KMS-11 (cell line): ENCODE measurements at regions not wholly inside any gene's neighbourhood (a gene's known extent, or its start where the extent isn't known, plus 50 kb on each side); places are given as distances from the start of the nearest gene placed in this dataset.

ENCODE experiments used
- H2AFZ ChIP-seq: fragments of 200-600 bp; sonication (generic); 2 replicates; pipeline ENCODE4 v1.6.1; 2016; ENCODE audit warnings: antibody characterized with exemption, mixed run types, low read depth
- H3K27ac ChIP-seq: fragments of 200-600 bp; sonication (generic); 2 replicates; pipeline ENCODE4 v1.6.1; 2016; ENCODE audit warnings: mild to moderate bottlenecking, mixed run types
- H3K27me3 ChIP-seq: fragments of 200-600 bp; sonication (generic); 2 replicates; pipeline ENCODE4 v1.6.1; 2017; ENCODE audit warnings: mild to moderate bottlenecking, low read depth, mixed run types, moderate library complexity; ENCODE audit not compliant: insufficient read depth
- H3K36me3 ChIP-seq: fragments of 200-600 bp; sonication (generic); 2 replicates; pipeline ENCODE4 v1.6.1; 2017; ENCODE audit warnings: mild to moderate bottlenecking, mixed run types; ENCODE audit not compliant: insufficient read depth
- H3K4me1 ChIP-seq: fragments of 200-600 bp; sonication (generic); 2 replicates; pipeline ENCODE4 v1.6.1; 2016; ENCODE audit warnings: mild to moderate bottlenecking, low read depth, mixed run types; ENCODE audit not compliant: poor library complexity, severe bottlenecking
- H3K4me2 ChIP-seq: fragments of 200-600 bp; sonication (generic); 2 replicates; pipeline ENCODE4 v1.7.0; 2016; ENCODE audit warnings: mild to moderate bottlenecking, mixed run types
- H3K4me3 ChIP-seq: fragments of 200-600 bp; sonication (generic); IDR thresholded peaks from 2 replicates; pipeline ENCODE4 v1.6.1; 2017; ENCODE audit warnings: low read depth, low read length, mixed read lengths; ENCODE audit not compliant: insufficient read depth
- H3K79me2 ChIP-seq: fragments of 200-600 bp; sonication (generic); 2 replicates; pipeline ENCODE4 v1.6.1; 2016; ENCODE audit warnings: low read depth, mixed run types; ENCODE audit not compliant: insufficient read depth
- H3K9ac ChIP-seq: fragments of 200-600 bp; sonication (generic); 2 replicates; pipeline ENCODE4 v1.6.1; 2016; ENCODE audit warnings: mild to moderate bottlenecking, mixed run types
- H4K20me1 ChIP-seq: fragments of 200-600 bp; sonication (generic); 2 replicates; pipeline ENCODE4 v1.6.1; 2016; ENCODE audit warnings: mild to moderate bottlenecking, mixed run types; ENCODE audit not compliant: insufficient read depth
- TF ChIP-seq, protein P1 (sequence below): fragments of 200-600 bp; sonication (generic); conservative IDR thresholded peaks from 2 replicates; pipeline ENCODE4 v1.6.1; 2017; ENCODE audit warnings: low read depth, mild to moderate bottlenecking, antibody characterized with exemption, low read length, moderate library complexity, mixed read lengths

DNA sequence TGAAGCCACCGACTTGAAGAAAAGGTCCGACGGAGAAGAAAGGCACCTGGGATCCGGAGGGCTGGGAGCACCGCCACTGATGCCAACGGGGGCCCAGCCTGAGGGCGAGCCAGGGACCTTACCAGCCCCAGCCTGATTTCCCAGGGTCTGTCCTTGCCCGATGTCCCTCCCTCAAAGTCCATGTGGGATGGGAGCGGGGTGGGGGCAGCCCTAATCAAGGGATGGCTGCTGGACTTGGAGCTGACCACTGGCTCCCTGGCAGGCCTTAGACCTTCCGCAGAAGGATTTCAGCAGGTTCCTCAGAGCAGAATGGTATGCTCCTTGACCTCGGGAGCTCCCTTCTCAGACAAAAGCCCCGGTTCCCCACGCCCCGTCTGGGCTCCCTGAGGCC is 99.6 kb downstream of the ZFP36L2 start:
- Histone ChIP-seq H2AFZ (no peak overlapping the region), H3K36me3 (no peaks in the 10 kb centered on the region), H3K9ac (no peak overlapping the region), H3K27ac (no peak overlapping the region), H3K79me2 (no peaks in the 10 kb centered on the region), H3K4me3 (no peak overlapping the region), H3K27me3 (no peaks in the 10 kb centered on the region), H3K4me2 (no peak overlapping the region), H4K20me1 (no peaks in the 10 kb centered on the region), H3K4me1 (peaks cover 43% of the 10 kb centered on the region)
- TF ChIP-seq, protein P1, sequence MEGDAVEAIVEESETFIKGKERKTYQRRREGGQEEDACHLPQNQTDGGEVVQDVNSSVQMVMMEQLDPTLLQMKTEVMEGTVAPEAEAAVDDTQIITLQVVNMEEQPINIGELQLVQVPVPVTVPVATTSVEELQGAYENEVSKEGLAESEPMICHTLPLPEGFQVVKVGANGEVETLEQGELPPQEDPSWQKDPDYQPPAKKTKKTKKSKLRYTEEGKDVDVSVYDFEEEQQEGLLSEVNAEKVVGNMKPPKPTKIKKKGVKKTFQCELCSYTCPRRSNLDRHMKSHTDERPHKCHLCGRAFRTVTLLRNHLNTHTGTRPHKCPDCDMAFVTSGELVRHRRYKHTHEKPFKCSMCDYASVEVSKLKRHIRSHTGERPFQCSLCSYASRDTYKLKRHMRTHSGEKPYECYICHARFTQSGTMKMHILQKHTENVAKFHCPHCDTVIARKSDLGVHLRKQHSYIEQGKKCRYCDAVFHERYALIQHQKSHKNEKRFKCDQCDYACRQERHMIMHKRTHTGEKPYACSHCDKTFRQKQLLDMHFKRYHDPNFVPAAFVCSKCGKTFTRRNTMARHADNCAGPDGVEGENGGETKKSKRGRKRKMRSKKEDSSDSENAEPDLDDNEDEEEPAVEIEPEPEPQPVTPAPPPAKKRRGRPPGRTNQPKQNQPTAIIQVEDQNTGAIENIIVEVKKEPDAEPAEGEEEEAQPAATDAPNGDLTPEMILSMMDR, result no peak

- H3K79me2 ChIP-seq, result no peaks in the 10 kb centered on the region
- H3K36me3 ChIP-seq, result no peaks in the 10 kb centered on the region
- H3K27me3 ChIP-seq, result no peaks in the 10 kb centered on the region
- H3K4me1 ChIP-seq, result peaks cover 28% of the 10 kb centered on the region
- H3K9ac ChIP-seq, result no peak overlapping the region
- no peak overlapping the region for H3K27ac ChIP-seq
- TF ChIP-seq, protein P1, result no peak
- no peak overlapping the region for H3K4me3 ChIP-seq
- H2AFZ ChIP-seq, result no peak overlapping the region
- no peaks in the 10 kb centered on the region for H4K20me1 ChIP-seq
- H3K4me2 ChIP-seq, result no peak overlapping the region
These were observed 101.1 kb downstream of the ZFP36L2 start for GRCh38 chr2:43125090-43125998.

GRCh38 chr2:43124687-43125057 is 101.7 kb downstream of the ZFP36L2 start:
- Histone ChIP-seq H3K27me3 (no peaks in the 10 kb centered on the region), H3K79me2 (no peaks in the 10 kb centered on the region), H4K20me1 (no peaks in the 10 kb centered on the region), H3K9ac (no peak overlapping the region), H3K4me2 (no peak overlapping the region), H2AFZ (no peak overlapping the region), H3K4me3 (no peak overlapping the region), H3K27ac (no peak overlapping the region), H3K36me3 (no peaks in the 10 kb centered on the region), H3K4me1 (peaks cover 22% of the 10 kb centered on the region)
- TF ChIP-seq, protein P1, result no peak

DNA sequence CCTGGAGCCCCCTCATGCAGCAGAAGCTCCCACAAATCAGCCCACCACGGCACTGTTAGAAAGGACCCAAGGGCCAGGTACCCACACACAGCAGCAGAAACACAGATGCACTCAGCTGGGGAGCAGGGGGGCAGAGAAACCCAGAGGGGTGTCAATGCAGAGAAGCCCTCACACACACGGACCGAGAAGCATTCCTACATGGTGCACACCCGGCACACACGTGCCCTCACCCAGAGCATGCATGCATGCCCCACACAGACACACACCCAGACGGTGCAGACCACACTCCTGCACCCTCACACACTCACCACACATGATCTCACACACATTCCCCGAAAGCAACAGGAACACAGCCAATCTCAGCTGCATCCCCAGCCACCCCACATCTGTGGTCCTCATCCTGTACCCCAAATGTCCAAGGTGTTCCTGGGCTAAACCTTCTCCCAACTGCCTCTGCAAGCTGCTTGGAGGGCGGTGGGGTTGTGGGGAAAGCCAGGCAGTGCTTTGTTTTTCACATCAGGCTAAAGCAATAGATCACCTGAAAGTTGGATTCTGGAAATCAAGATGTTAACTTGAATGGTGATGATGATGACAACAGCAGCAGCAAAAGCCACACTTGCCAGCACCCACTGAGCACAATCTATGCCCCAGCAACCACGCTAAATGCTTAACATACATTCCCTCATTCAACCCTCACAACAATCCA is 102.3 kb downstream of the ZFP36L2 start:
- TF ChIP-seq, protein P1, result no peak
- H3K4me3 ChIP-seq, result no peak overlapping the region
- no peak overlapping the region for H3K27ac ChIP-seq
- no peaks in the 10 kb centered on the region for H3K36me3 ChIP-seq
- no peak overlapping the region for H3K4me2 ChIP-seq
- H4K20me1 ChIP-seq, result no peaks in the 10 kb centered on the region
- H3K4me1 ChIP-seq, result peaks cover 16% of the 10 kb centered on the region
- H3K27me3 ChIP-seq, result no peaks in the 10 kb centered on the region
- no peak overlapping the region for H3K9ac ChIP-seq
- H3K79me2 ChIP-seq, result no peaks in the 10 kb centered on the region
- no peak overlapping the region for H2AFZ ChIP-seq
